SK-N-SH (cell line): ENCODE measurements at regions not wholly inside any gene's neighbourhood (a gene's known extent, or its start where the extent isn't known, plus 50 kb on each side); places are given as distances from the start of the nearest gene placed in this dataset.

Experiments used
- CTCF ChIA-PET: fragments of 300-600, 350-600 bp; formaldehyde crosslinking; extraction: SDS; loops from one replicate; lab custom pipeline; 2021; lab: Yijun Ruan, JAX
- POLR2A ChIA-PET: fragments of 350-600 bp; sonication (Branson Sonifier 250); formaldehyde crosslinking; extraction: SDS; loops from one replicate; lab custom pipeline; 2020; ENCODE audit warnings: antibody characterized with exemption, inconsistent platforms; lab: Yijun Ruan, JAX
- DNase-seq: peaks from one replicate; pipeline ENCODE4 v3.0.0; 2012
- H2AFZ ChIP-seq: fragments of 200-600 bp; sonication (generic); 2 replicates; pipeline ENCODE4 v1.8.1; 2016; ENCODE audit warnings: antibody characterized with exemption, mild to moderate bottlenecking, low read depth
- H3F3A ChIP-seq: fragments of 200-600 bp; sonication (generic); replicated peaks from 2 replicates; pipeline ENCODE3; 2016; ENCODE audit warnings: antibody characterized with exemption, mild to moderate bottlenecking; ENCODE audit not compliant: insufficient read depth
- H3K27ac ChIP-seq, 2 experiments: fragments of 200-500 bp in 1 of 2; fragments of 200-600 bp in 1 of 2; sonication (Bioruptor generic) in 1 of 2; sonication (generic), shearing (Covaris generic) in 1 of 2; 2 replicates each; pipeline versions ENCODE4 v1.5.1 to v1.6.1; 2014 to 2016; ENCODE audit warnings: low read depth in 2 of 2, inconsistent platforms in 1 of 2, low read length in 1 of 2, mild to moderate bottlenecking in 1 of 2, mixed read lengths in 1 of 2
- H3K27me3 ChIP-seq: fragments of 200-600 bp; sonication (generic), shearing (Covaris generic); 2 replicates; pipeline ENCODE4 v1.6.1; 2016; ENCODE audit warnings: mixed run types; ENCODE audit not compliant: insufficient read depth
- H3K36me3 ChIP-seq, 2 experiments: fragments of 200-500 bp in 1 of 2; fragments of 200-600 bp in 1 of 2; sonication (Bioruptor generic) in 1 of 2; sonication (generic) in 1 of 2; replicated peaks in 1 of 2; 2 replicates each; pipeline versions ENCODE3 to v1.5.1; 2014 to 2016; ENCODE audit warnings: low read length in 1 of 2, mild to moderate bottlenecking in 1 of 2; ENCODE audit not compliant: insufficient read depth in 2 of 2, control insufficient read depth in 1 of 2
- H3K4me1 ChIP-seq, 2 experiments: fragments of 200-500 bp in 1 of 2; fragments of 200-600 bp in 1 of 2; sonication (Bioruptor generic) in 1 of 2; sonication (generic), shearing (Covaris generic) in 1 of 2; 2 replicates each; pipeline versions ENCODE4 v1.5.1 to v1.6.1; 2014 to 2016; ENCODE audit warnings: low read depth in 1 of 2, low read length in 1 of 2, mixed run types in 1 of 2; ENCODE audit not compliant: insufficient read depth in 2 of 2, control insufficient read depth in 1 of 2
- H3K4me2 ChIP-seq: fragments of 200-600 bp; sonication (generic), shearing (Covaris generic); 2 replicates; pipeline ENCODE4 v1.6.1; 2017; ENCODE audit warnings: mixed run types
- H3K4me3 ChIP-seq, 2 experiments: fragments of 200-500 bp in 1 of 2; fragments of 200-600 bp in 1 of 2; sonication (Bioruptor generic) in 1 of 2; sonication (generic), shearing (Covaris generic) in 1 of 2; 2 replicates each; pipeline versions ENCODE4 v1.5.1 to v1.8.1; 2014 to 2016; ENCODE audit warnings: low read depth in 2 of 2, inconsistent platforms in 1 of 2, low read length in 1 of 2, mild to moderate bottlenecking in 1 of 2, mixed read lengths in 1 of 2, moderate library complexity in 1 of 2
- H3K79me2 ChIP-seq: fragments of 200-600 bp; sonication (generic); 2 replicates; pipeline ENCODE4 v1.8.1; 2017; ENCODE audit warnings: mild to moderate bottlenecking; ENCODE audit not compliant: insufficient read depth
- H3K9ac ChIP-seq: fragments of 200-600 bp; sonication (generic); 2 replicates; pipeline ENCODE4 v1.6.1; 2017; ENCODE audit warnings: mixed run types
- H3K9me2 ChIP-seq: fragments of 200-600 bp; sonication (generic); 2 replicates; pipeline ENCODE4 v1.6.1; 2017; ENCODE audit warnings: mixed run types
- H3K9me3 ChIP-seq: fragments of 200-600 bp; sonication (generic); 2 replicates; pipeline ENCODE4 v1.6.1; 2017; ENCODE audit warnings: mixed run types, mild to moderate bottlenecking, moderate library complexity
- H4K20me1 ChIP-seq: fragments of 200-600 bp; sonication (generic); 2 replicates; pipeline ENCODE4 v1.6.1; 2017; ENCODE audit warnings: mild to moderate bottlenecking, mixed run types; ENCODE audit not compliant: insufficient read depth
- EP300 ChIP-seq, 2 experiments: IDR thresholded peaks; 2 replicates each; pipeline versions ENCODE4 v1.4.0 to v1.6.1; 2012; ENCODE audit warnings: borderline replicate concordance in 1 of 2, low read depth in 1 of 2, low read length in 1 of 2
- FOXJ3 ChIP-seq: sonication (generic); formaldehyde crosslinking; IDR thresholded peaks from 2 replicates; pipeline ENCODE4 v1.5.1; 2020; ENCODE audit warnings: mild to moderate bottlenecking, missing genetic modification reagents
- FOXM1 ChIP-seq: IDR thresholded peaks from 2 replicates; pipeline ENCODE4 v1.4.0; 2012; ENCODE audit warnings: low read depth, mild to moderate bottlenecking
- MEF2A ChIP-seq: IDR thresholded peaks from 2 replicates; pipeline ENCODE4 v1.4.0; 2012; ENCODE audit warnings: low read depth, borderline replicate concordance
- POLR2AphosphoS5 ChIP-seq: IDR thresholded peaks from 2 replicates; pipeline ENCODE4 v1.6.1; 2012; ENCODE audit warnings: low read depth, low read length
- RCOR1 ChIP-seq: fragments of 150-350 bp; IDR thresholded peaks from 2 replicates; pipeline ENCODE4 v1.6.1; 2017; ENCODE audit warnings: antibody characterized with exemption, low read length
- YY1 ChIP-seq: IDR thresholded peaks from 2 replicates; pipeline ENCODE4 v1.4.0; 2012; ENCODE audit warnings: low read depth, mild to moderate bottlenecking
- WGBS: methylation state at CpG from one replicate; pipeline ENCODE4 v1.1.6; 2017; ENCODE audit warnings: low lambda C conversion rate; 5-methylcytosine and 5-hydroxymethylcytosine counted together
- TF ChIP-seq, protein P1 (sequence below): IDR thresholded peaks from 2 replicates; pipeline ENCODE4 v1.6.1; 2012; ENCODE audit warnings: mild to moderate bottlenecking, low read depth, low read length, moderate library complexity
- TF ChIP-seq, protein P2 (sequence below): fragments of 200-600 bp; sonication (generic); IDR thresholded peaks from 2 replicates; pipeline ENCODE4 v1.6.1; 2017; ENCODE audit warnings: antibody characterized with exemption, mild to moderate bottlenecking, moderate library complexity

- TF ChIP-seq, protein P1, sequence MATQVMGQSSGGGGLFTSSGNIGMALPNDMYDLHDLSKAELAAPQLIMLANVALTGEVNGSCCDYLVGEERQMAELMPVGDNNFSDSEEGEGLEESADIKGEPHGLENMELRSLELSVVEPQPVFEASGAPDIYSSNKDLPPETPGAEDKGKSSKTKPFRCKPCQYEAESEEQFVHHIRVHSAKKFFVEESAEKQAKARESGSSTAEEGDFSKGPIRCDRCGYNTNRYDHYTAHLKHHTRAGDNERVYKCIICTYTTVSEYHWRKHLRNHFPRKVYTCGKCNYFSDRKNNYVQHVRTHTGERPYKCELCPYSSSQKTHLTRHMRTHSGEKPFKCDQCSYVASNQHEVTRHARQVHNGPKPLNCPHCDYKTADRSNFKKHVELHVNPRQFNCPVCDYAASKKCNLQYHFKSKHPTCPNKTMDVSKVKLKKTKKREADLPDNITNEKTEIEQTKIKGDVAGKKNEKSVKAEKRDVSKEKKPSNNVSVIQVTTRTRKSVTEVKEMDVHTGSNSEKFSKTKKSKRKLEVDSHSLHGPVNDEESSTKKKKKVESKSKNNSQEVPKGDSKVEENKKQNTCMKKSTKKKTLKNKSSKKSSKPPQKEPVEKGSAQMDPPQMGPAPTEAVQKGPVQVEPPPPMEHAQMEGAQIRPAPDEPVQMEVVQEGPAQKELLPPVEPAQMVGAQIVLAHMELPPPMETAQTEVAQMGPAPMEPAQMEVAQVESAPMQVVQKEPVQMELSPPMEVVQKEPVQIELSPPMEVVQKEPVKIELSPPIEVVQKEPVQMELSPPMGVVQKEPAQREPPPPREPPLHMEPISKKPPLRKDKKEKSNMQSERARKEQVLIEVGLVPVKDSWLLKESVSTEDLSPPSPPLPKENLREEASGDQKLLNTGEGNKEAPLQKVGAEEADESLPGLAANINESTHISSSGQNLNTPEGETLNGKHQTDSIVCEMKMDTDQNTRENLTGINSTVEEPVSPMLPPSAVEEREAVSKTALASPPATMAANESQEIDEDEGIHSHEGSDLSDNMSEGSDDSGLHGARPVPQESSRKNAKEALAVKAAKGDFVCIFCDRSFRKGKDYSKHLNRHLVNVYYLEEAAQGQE, result no peak
- TF ChIP-seq MEF2A, result no peak
- TF ChIP-seq FOXJ3, result no peak
- no peak for TF ChIP-seq EP300 (IDR thresholded peaks at IDR 0.05; ENCODE audit: borderline replicate concordance in 1 of 2, low read depth in 1 of 2, low read length in 1 of 2)
Observed at GRCh38 chr5:167514461-167514860, 777.0 kb upstream of the WWC1 start (continued).

DNA sequence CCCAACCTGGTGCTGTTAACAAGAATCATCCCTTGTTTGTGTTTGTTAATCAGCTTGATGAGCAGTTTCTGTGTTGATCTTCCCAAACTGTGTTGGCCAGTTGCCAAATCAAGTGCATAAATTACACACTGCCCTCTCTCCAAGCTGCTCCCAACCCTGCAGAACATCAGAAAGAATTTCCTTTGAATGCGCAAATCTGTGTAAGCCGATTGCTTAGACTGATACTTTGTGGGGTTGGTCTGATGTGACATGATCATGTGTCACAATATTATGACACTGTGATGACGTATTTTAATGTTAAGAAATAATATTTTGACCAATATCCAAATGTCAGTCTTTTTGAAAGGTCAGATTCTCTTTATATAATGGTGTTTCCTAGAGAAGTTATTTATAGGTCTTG lies 766.4 kb upstream of the WWC1 start:
- Histone ChIP-seq H3K4me3 (no peak overlapping the region), H3K4me2 (no peak overlapping the region), H3K27me3 (no peaks in the 10 kb centered on the region), H3K9me2 (no peaks in the 10 kb centered on the region), H3K9ac (no peak overlapping the region), H3K79me2 (no peaks in the 10 kb centered on the region), H3F3A (no peaks in the 10 kb centered on the region), H3K36me3 (no peaks in the 10 kb centered on the region), H3K9me3 (no peaks in the 10 kb centered on the region), H4K20me1 (no peaks in the 10 kb centered on the region), H2AFZ (no peak overlapping the region), H3K4me1 (no peaks in the 10 kb centered on the region), H3K27ac (no peak overlapping the region)
- CTCF ChIA-PET, result no interaction called here
- POLR2A ChIA-PET, result no interaction called here
- 45% methylated on average over 3 of the region's 3 CpGs for WGBS
- DNase-seq, result no peak
- TF ChIP-seq RCOR1 (no peak), POLR2AphosphoS5 (no peak)

DNA sequence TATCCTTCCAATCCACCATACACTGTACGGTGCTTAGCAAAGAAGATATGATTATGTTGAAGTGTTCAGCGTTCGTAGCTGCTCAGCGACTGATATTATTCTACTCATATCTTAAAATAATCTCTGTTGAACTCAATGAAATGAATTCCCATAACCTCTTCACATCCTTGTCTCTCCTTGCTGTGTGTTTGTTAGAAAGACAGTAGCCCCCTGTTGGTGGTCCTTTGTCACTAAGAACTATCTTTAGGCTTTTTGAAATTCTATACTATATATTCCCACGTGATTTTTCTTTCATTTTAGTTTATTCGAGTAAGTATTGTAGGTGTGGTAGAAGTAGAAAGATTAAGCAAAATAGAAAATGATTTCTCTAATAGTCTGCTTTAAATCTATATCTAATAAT lies 762.8 kb upstream of the WWC1 start:
- Histone ChIP-seq H4K20me1 (no peaks in the 10 kb centered on the region), H3K9me2 (no peaks in the 10 kb centered on the region)
- TF ChIP-seq YY1 (no peak), RCOR1 (no peak), FOXM1 (no peak)
- TF ChIP-seq, protein P1, result no peak
- TF ChIP-seq, protein P2, sequence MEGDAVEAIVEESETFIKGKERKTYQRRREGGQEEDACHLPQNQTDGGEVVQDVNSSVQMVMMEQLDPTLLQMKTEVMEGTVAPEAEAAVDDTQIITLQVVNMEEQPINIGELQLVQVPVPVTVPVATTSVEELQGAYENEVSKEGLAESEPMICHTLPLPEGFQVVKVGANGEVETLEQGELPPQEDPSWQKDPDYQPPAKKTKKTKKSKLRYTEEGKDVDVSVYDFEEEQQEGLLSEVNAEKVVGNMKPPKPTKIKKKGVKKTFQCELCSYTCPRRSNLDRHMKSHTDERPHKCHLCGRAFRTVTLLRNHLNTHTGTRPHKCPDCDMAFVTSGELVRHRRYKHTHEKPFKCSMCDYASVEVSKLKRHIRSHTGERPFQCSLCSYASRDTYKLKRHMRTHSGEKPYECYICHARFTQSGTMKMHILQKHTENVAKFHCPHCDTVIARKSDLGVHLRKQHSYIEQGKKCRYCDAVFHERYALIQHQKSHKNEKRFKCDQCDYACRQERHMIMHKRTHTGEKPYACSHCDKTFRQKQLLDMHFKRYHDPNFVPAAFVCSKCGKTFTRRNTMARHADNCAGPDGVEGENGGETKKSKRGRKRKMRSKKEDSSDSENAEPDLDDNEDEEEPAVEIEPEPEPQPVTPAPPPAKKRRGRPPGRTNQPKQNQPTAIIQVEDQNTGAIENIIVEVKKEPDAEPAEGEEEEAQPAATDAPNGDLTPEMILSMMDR, result peak; percentile 16; the same call in 1 of the 2 replicates
- TF ChIP-seq, all 33 proteins: peak for 1
- Histone ChIP-seq H2AFZ (no peak overlapping the region), H3K4me2 (no peak overlapping the region), H3K36me3 (no peaks in the 10 kb centered on the region), H3K79me2 (no peaks in the 10 kb centered on the region), H3K4me3 (no peak overlapping the region; a peak in 1 of 4 replicates), H3K9ac (no peak overlapping the region), H3K9me3 (no peaks in the 10 kb centered on the region), H3K4me1 (peaks cover 0 to 4% of the 10 kb centered on the region in 2 experiments; a peak in 1 of 4 replicates), H3F3A (no peaks in the 10 kb centered on the region), H3K27ac (no peak overlapping the region), H3K27me3 (no peaks in the 10 kb centered on the region)
- DNase-seq, result no peak
- POLR2A ChIA-PET, result no interaction called here
- CTCF ChIA-PET, result no interaction called here
- 67% methylated on average over 6 of the region's 6 CpGs for WGBS
